Esophagus muscularis mucosa (tissue), 4 donors: ENCODE measurements at regions not wholly inside any gene's neighbourhood (a gene's known extent, or its start where the extent isn't known, plus 50 kb on each side); places are given as distances from the start of the nearest gene placed in this dataset.

ENCODE experiments used
- DNase-seq: peaks from one replicate; pipeline ENCODE4 v3.0.0-alpha.2; 2017; ENCODE audit errors: extremely low spot score
- H3K27ac ChIP-seq, 4 donors: fragments of 200-600 bp; sonication (generic); replicated peaks in 1 of 4; 1 replicate in 3 of 4; 2 replicates in 1 of 4; pipeline ENCODE4 v1.5.1; 2016 to 2019; ENCODE audit warnings: mild to moderate bottlenecking in 1 of 4
- H3K27me3 ChIP-seq, 4 donors: fragments of 200-600 bp; sonication (generic); one replicate each; pipeline versions ENCODE4 v1.5.1 to v1.6.0; 2016 to 2019
- H3K36me3 ChIP-seq, 4 donors: fragments of 200-600 bp; sonication (generic); one replicate each; pipeline ENCODE4 v1.5.1; 2016 to 2019
- H3K4me1 ChIP-seq, 4 donors: fragments of 200-600 bp; sonication (generic); one replicate each; pipeline ENCODE4 v1.5.1; 2016 to 2019
- H3K4me3 ChIP-seq, 4 donors: fragments of 200-600 bp; sonication (generic); 1 replicate in 2 of 4; 2 replicates in 2 of 4; pipeline ENCODE4 v1.5.1; 2016 to 2019; ENCODE audit warnings: mild to moderate bottlenecking in 4 of 4, moderate library complexity in 1 of 4
- H3K9me3 ChIP-seq, 4 donors: fragments of 200-600 bp; sonication (generic); 1 replicate in 3 of 4; 2 replicates in 1 of 4; pipeline ENCODE4 v1.5.1; 2016 to 2019
- EP300 ChIP-seq: sonication (generic); formaldehyde crosslinking; IDR thresholded peaks from one replicate; pipeline ENCODE4 v1.6.1; 2017; ENCODE audit warnings: antibody characterized with exemption
- POLR2A ChIP-seq: fragments of 450-650 bp; IDR thresholded peaks from one replicate; pipeline ENCODE4 v1.6.1; 2017; ENCODE audit warnings: antibody characterized with exemption, moderate library complexity, mild to moderate bottlenecking, low read depth
- POLR2AphosphoS5 ChIP-seq, 2 donors: sonication (generic); formaldehyde crosslinking; IDR thresholded peaks; one replicate each; pipeline ENCODE4 v1.6.1; 2017; ENCODE audit warnings: antibody characterized with exemption in 2 of 2
- WGBS: methylation state at CpG from one replicate; pipeline ENCODE4 v1.1.5; 2018; 5-methylcytosine and 5-hydroxymethylcytosine counted together
- intact Hi-C: fragments of 100-400 bp; cut with DNase I; formaldehyde crosslinking; loops from one replicate; pipeline ENCODE4 v1.15.1; 2023
- TF ChIP-seq, protein P1 (sequence below), 3 experiments: fragments of 200-600 bp in 2 of 3; fragments of 450-650 bp in 1 of 3; sonication (generic) in 2 of 3; IDR thresholded peaks; one replicate each; pipeline ENCODE4 v1.5.1; 2017 to 2019; ENCODE audit warnings: antibody characterized with exemption in 3 of 3, mild to moderate bottlenecking in 2 of 3, moderate library complexity in 1 of 3

DNA sequence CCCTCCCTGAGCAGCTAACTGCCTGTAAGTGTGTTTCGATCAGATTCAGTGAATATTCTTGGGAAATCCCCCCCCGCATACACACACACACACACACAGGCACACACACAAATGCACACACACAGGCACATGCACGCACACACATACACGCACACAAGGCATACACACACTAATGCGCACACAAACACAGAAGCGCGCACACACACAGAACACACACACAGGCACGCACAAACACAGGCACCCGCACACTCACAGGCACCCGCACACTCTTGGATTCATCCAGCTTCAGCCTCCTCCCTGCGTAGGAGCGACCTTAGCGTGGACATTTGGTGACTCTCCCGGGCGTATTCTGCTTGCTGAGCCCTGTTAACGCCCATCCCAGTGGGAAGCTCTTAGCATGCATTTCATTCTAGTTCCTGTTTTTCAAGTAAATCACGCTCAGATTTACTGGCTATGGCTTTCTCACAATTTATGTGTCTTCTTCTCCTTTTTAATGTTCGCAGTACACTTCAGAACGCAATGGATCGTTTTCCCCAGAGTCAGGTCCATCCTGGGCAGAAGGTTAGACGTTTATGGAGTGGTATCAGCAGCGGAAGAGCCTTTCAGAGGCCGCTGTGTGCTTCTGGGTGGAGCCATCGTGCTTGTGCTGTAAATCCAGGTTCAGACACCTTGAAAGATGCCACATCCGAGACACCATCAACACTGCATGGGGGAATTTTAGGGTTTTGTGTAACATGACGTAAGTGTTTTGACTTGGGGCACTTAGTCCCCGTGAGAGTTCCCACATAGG lies 656.6 kb downstream of the GALR1 start:
- Histone ChIP-seq H3K36me3 (no peaks in the 10 kb centered on the region), H3K4me1 (no peaks in the 10 kb centered on the region), H3K4me3 (no peak overlapping the region), H3K9me3 (no peaks in the 10 kb centered on the region), H3K27ac (no peak overlapping the region), H3K27me3 (peaks cover 0 to 29% (median under 1%) of the 10 kb centered on the region in 4 donors)
- intact Hi-C loops = loop anchor here (10.0 kb wide), 1 partner anchor 1079 kb away; no protein-coding TSS in a partner anchor
- WGBS = 77% methylated on average over 27 of the region's 27 CpGs
- TF ChIP-seq POLR2A = no peak
- no peak for TF ChIP-seq POLR2AphosphoS5 (IDR thresholded peaks at IDR 0.05)
- TF ChIP-seq, protein P1, sequence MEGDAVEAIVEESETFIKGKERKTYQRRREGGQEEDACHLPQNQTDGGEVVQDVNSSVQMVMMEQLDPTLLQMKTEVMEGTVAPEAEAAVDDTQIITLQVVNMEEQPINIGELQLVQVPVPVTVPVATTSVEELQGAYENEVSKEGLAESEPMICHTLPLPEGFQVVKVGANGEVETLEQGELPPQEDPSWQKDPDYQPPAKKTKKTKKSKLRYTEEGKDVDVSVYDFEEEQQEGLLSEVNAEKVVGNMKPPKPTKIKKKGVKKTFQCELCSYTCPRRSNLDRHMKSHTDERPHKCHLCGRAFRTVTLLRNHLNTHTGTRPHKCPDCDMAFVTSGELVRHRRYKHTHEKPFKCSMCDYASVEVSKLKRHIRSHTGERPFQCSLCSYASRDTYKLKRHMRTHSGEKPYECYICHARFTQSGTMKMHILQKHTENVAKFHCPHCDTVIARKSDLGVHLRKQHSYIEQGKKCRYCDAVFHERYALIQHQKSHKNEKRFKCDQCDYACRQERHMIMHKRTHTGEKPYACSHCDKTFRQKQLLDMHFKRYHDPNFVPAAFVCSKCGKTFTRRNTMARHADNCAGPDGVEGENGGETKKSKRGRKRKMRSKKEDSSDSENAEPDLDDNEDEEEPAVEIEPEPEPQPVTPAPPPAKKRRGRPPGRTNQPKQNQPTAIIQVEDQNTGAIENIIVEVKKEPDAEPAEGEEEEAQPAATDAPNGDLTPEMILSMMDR (IDR thresholded peaks at IDR 0.05) = no peak
- TF ChIP-seq EP300 = no peak
- no peak for DNase-seq

DNA sequence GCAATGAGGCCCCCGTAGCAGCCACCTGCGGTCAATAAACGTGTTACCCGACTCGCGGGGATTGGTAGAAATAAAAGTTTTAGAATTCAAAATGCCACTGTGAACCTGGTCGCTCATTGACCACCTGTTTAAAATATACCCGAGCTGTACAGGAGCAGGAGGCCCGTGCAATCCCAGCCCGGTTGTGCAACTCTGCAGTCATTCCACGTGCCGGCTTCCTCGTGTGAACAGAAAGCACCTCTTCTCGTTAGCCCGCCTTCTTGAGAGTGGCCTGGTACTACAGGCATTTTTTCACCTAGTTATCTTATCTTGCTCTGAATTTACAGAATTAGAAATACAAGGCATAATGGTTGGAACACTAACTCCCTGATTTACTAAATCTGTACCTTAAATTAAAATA lies 660.7 kb downstream of the GALR1 start:
- H3K27me3 ChIP-seq = peaks cover 0 to 59% (median 3%) of the 10 kb centered on the region in 4 donors
- no peak overlapping the region for H3K4me3 ChIP-seq
- DNase-seq = no peak
- 95% methylated on average over 15 of the region's 15 CpGs for WGBS
- no peak overlapping the region for H3K27ac ChIP-seq
- TF ChIP-seq, protein P1 (IDR thresholded peaks at IDR 0.05) = no peak
- no peak for TF ChIP-seq POLR2A
- TF ChIP-seq POLR2AphosphoS5 (IDR thresholded peaks at IDR 0.05) = no peak
- TF ChIP-seq EP300 = no peak
- no peaks in the 10 kb centered on the region for H3K36me3 ChIP-seq
- no peaks in the 10 kb centered on the region for H3K9me3 ChIP-seq
- intact Hi-C loops = no loop called here
- no peaks in the 10 kb centered on the region for H3K4me1 ChIP-seq

DNA sequence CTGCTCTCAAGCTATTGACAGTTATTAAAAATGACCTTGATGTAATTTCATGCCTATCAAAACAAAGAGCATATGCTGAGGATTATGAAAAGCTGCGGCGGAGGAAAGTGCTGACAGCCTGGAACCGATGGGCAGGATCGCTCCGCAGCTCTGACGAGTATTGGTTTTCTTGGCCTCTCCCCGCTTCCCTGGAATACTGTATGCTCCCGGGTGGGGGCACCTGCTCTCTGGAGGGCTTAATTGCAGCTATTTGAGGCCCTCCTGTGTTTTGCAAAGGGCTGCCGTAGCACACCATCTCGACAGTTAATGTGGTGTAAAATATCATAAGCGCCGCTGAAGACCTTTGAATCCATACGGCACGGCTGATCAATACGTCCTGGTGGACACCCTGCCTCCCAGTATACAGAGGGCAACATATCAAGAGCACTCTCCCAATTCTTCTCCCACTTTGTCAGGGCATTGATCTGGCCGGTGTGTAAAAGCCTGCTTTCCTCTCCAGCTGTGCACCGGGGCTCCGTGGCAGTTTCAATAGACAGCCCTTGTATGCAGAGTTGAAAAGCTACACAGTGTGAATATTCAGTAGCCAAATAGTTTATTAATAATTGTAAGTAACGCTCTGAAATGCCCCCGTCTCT lies 662.4 kb downstream of the GALR1 start:
- no peak for TF ChIP-seq EP300
- DNase-seq = no peak
- Histone ChIP-seq H3K27ac (no peak overlapping the region), H3K27me3 (peaks cover 0 to 46% (median 3%) of the 10 kb centered on the region in 4 donors), H3K36me3 (no peaks in the 10 kb centered on the region), H3K4me3 (no peak overlapping the region), H3K9me3 (no peaks in the 10 kb centered on the region), H3K4me1 (no peaks in the 10 kb centered on the region)
- intact Hi-C loops = no loop called here
- 64% methylated on average over 20 of the region's 20 CpGs for WGBS

DNA sequence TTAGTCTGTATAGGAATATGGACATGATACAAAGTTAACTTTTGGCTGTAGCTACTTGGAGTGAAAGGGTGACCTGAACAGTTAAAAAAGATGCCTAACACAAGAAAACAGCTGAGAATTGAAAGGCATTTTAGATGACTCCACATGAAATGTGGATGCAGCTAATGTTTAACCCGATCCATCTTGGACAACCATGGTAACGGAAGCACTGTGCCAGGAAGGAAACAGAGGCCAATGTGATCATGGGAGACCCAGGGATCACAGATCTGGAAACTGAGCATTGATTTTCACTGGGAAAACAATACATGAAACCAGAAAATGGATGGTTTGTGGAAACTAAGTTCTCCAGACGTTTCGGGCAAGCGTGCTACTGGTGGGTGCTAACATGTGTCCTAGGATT lies 669.1 kb downstream of the GALR1 start:
- H3K4me3 ChIP-seq = no peak overlapping the region
- no peaks in the 10 kb centered on the region for H3K36me3 ChIP-seq
- WGBS = 83% methylated on average over 5 of the region's 5 CpGs
- H3K27me3 ChIP-seq = peaks cover 0 to 12% (median 0%) of the 10 kb centered on the region in 4 donors
- no peaks in the 10 kb centered on the region for H3K4me1 ChIP-seq
- H3K27ac ChIP-seq = no peak overlapping the region
- TF ChIP-seq, protein P1 (IDR thresholded peaks at IDR 0.05) = no peak
- no peak for TF ChIP-seq EP300
- no peak for TF ChIP-seq POLR2A
- no peak for TF ChIP-seq POLR2AphosphoS5 (IDR thresholded peaks at IDR 0.05)
- intact Hi-C loops = no loop called here
- no peaks in the 10 kb centered on the region for H3K9me3 ChIP-seq
- no peak for DNase-seq

DNA sequence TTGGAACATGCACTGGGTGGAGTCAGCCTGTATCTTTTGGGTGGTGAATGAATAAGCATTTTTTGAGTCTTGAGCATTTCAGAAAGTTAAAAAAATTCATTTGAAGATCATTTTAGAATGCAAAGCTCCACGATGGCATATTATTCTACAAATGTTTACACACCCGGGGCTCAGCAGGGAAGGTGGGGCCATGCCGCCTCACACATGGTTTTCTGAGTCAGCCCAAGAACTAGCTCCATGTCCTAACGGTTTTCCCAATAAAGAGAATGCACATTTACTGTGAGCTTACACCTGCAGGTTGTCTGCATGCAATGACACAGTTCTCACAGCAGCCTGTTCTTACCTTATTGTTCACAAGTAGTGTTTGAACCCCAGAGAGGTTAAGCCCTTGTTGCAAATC lies 670.3 kb downstream of the GALR1 start:
- H3K27ac ChIP-seq = no peak overlapping the region
- no peaks in the 10 kb centered on the region for H3K4me1 ChIP-seq
- no peak for DNase-seq
- intact Hi-C loops = no loop called here
- 64% methylated on average over 4 of the region's 4 CpGs for WGBS
- H3K4me3 ChIP-seq = no peak overlapping the region
- no peaks in the 10 kb centered on the region for H3K9me3 ChIP-seq
- TF ChIP-seq, protein P1 (IDR thresholded peaks at IDR 0.05) = no peak
- no peak for TF ChIP-seq EP300
- no peak for TF ChIP-seq POLR2A
- TF ChIP-seq POLR2AphosphoS5 (IDR thresholded peaks at IDR 0.05) = no peak
- no peaks in the 10 kb centered on the region for H3K36me3 ChIP-seq
- peaks cover 0 to under 1% (median 0%) of the 10 kb centered on the region in 4 donors for H3K27me3 ChIP-seq
